Left ventricle myocardium inferior (tissue), 1 donor: ENCODE measurements at regions not wholly inside any gene's neighbourhood (a gene's known extent, or its start where the extent isn't known, plus 50 kb on each side); places are given as distances from the start of the nearest gene placed in this dataset.

Experiments used
- DNase-seq: peaks from one replicate; pipeline ENCODE4 v3.0.0-alpha.2; 2020
- H3K27ac ChIP-seq: fragments of 200-600 bp; replicated peaks from 2 replicates; pipeline ENCODE4 v1.8.0; 2021
- H3K27me3 ChIP-seq: fragments of 200-600 bp; 2 replicates; pipeline ENCODE4 v1.8.0; 2021; ENCODE audit warnings: low read depth
- H3K36me3 ChIP-seq: fragments of 200-600 bp; 2 replicates; pipeline ENCODE4 v1.8.0; 2021
- H3K4me1 ChIP-seq: fragments of 200-600 bp; 2 replicates; pipeline ENCODE4 v1.8.0; 2021
- H3K4me3 ChIP-seq: fragments of 200-600 bp; 2 replicates; pipeline ENCODE4 v1.8.0; 2021; ENCODE audit warnings: mild to moderate bottlenecking, moderate library complexity
- H3K9me3 ChIP-seq: fragments of 200-600 bp; replicated peaks from 2 replicates; pipeline ENCODE4 v1.8.0; 2021
- intact Hi-C: fragments of 100-400 bp; cut with micrococcal nuclease; formaldehyde crosslinking; loops from one replicate; pipeline ENCODE4 v1.11.0; 2022
- TF ChIP-seq, protein P1 (sequence below): fragments of 200-600 bp; IDR thresholded peaks from 2 replicates; pipeline ENCODE4 v1.8.0; 2021; ENCODE audit warnings: antibody characterized with exemption, mild to moderate bottlenecking, borderline replicate concordance
- donor health status: DM: no; HTN: yes; CAD: no; lungs with severe emphysema.

GRCh38 chr12:116346741-116347140, 69.2 kb upstream of the MED13L start:
- Histone ChIP-seq H3K4me1 (peaks cover 10% of the 10 kb centered on the region), H3K27ac (no peak overlapping the region), H3K36me3 (no peaks in the 10 kb centered on the region), H3K27me3 (no peaks in the 10 kb centered on the region), H3K4me3 (no peak overlapping the region), H3K9me3 (peaks cover 21% of the 10 kb centered on the region)
- no peak for DNase-seq
- TF ChIP-seq, protein P1, sequence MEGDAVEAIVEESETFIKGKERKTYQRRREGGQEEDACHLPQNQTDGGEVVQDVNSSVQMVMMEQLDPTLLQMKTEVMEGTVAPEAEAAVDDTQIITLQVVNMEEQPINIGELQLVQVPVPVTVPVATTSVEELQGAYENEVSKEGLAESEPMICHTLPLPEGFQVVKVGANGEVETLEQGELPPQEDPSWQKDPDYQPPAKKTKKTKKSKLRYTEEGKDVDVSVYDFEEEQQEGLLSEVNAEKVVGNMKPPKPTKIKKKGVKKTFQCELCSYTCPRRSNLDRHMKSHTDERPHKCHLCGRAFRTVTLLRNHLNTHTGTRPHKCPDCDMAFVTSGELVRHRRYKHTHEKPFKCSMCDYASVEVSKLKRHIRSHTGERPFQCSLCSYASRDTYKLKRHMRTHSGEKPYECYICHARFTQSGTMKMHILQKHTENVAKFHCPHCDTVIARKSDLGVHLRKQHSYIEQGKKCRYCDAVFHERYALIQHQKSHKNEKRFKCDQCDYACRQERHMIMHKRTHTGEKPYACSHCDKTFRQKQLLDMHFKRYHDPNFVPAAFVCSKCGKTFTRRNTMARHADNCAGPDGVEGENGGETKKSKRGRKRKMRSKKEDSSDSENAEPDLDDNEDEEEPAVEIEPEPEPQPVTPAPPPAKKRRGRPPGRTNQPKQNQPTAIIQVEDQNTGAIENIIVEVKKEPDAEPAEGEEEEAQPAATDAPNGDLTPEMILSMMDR, result no peak
- intact Hi-C loops, result no loop called here

- no peaks in the 10 kb centered on the region for H3K36me3 ChIP-seq
- H3K4me3 ChIP-seq, result no peak overlapping the region
- peaks cover 10% of the 10 kb centered on the region for H3K4me1 ChIP-seq
- DNase-seq, result no peak
- H3K9me3 ChIP-seq, result peaks cover 16% of the 10 kb centered on the region
- intact Hi-C loops, result no loop called here
- TF ChIP-seq, protein P1, result no peak
- H3K27me3 ChIP-seq, result no peaks in the 10 kb centered on the region
- no peak overlapping the region for H3K27ac ChIP-seq
Measured at GRCh38 chr12:116347265-116347664, 69.8 kb upstream of the MED13L start.

DNA sequence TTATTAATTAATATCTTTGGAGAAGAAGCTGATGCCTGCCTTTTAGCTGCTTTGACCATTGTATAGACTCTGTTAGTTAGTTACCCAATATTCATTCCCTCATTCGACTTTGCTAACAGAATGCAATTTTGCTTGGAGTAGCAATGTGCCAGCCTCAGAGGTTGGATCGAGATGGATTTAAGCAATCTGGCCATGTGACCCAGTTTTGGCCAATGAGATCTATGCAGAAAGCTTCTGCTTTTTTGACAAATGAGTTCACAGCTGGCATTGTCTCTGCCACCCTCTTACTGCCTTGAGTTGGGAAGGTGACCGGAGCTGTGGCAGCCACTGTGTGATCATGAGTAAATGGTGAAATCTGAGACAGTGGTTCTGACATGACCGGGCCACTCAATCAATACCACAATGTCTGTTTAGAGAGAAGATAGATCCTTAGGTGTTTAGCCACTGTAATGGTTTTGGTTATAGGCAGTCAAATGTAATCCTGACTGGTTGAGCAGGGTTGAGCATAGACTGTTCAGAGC, 74.9 kb upstream of the MED13L start:
- intact Hi-C loops, result no loop called here
- TF ChIP-seq, protein P1, result no peak
- Histone ChIP-seq H3K27me3 (no peaks in the 10 kb centered on the region), H3K9me3 (no peaks in the 10 kb centered on the region), H3K36me3 (no peaks in the 10 kb centered on the region), H3K27ac (no peak overlapping the region), H3K4me1 (no peaks in the 10 kb centered on the region), H3K4me3 (no peak overlapping the region)
- DNase-seq, result no peak

DNA sequence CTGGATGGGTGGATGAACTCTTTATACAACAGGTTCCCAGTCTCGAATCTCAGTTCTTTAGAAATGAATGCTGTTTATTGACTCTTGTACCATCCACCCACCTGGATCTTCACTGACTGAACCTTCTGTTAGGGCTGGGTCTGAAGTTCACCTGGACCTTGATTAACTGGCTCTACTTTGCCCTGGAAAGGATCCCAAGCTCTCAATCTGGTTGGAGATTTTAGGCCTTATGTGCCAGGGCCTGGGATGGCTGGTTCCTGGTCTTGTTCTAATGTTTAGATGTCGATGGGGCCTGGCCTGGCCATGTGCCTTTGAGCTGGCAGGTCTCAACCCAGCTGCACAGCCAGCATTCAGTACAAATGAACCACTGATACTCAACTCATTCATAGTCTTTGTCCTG, 76.5 kb upstream of the MED13L start:
- no peak overlapping the region for H3K4me3 ChIP-seq
- intact Hi-C loops, result no loop called here
- TF ChIP-seq, protein P1, result no peak
- no peaks in the 10 kb centered on the region for H3K27me3 ChIP-seq
- peaks cover 6% of the 10 kb centered on the region for H3K4me1 ChIP-seq
- no peaks in the 10 kb centered on the region for H3K9me3 ChIP-seq
- H3K36me3 ChIP-seq, result no peaks in the 10 kb centered on the region
- DNase-seq, result no peak
- no peak overlapping the region for H3K27ac ChIP-seq

DNA sequence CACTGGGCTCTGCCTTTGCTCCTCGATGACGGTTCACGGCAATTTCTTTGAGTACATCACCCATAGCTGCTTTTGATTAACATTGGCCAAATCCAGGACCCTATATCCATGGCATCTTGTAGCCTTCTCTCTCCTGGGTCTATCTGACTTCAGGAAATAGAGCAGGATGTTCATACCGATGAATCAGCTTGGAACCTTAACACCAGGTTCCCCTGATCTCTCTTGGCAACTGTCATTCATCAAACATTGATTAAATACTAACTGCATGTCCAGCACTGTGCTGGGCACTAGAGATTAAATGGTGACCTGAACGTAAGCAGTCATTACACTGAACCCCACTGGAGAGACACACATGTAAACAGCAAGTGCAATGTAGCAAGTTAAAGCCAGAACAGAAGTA, 77.0 kb upstream of the MED13L start:
- intact Hi-C loops, result no loop called here
- peaks cover 9% of the 10 kb centered on the region for H3K4me1 ChIP-seq
- DNase-seq, result no peak
- no peaks in the 10 kb centered on the region for H3K9me3 ChIP-seq
- no peaks in the 10 kb centered on the region for H3K36me3 ChIP-seq
- TF ChIP-seq, protein P1, result no peak
- no peak overlapping the region for H3K4me3 ChIP-seq
- no peaks in the 10 kb centered on the region for H3K27me3 ChIP-seq
- no peak overlapping the region for H3K27ac ChIP-seq
